Activated CD4-positive, alpha-beta T cell treated with anti-CD3 and anti-CD28 coated beads, Interleukin-10, Interleukin-2, amounts not matched to agents 100 ng/mL and 50 ng/mL, durations not matched to agents 16 hours and 8 hours (primary cell): ENCODE measurements at regions not wholly inside any gene's neighbourhood (a gene's known extent, or its start where the extent isn't known, plus 50 kb on each side); places are given as distances from the start of the nearest gene placed in this dataset.
A peak's percentile ranks its signal among the peaks of the same experiment; 100 is the strongest.

Experiments used
- DNase-seq: peaks from one replicate; pipeline ENCODE4 v3.0.0-alpha.2; 2020

GRCh38 chr11:128297805-128298204, 289.6 kb downstream of the ETS1 start:
- DNase-seq: no peak

DNA sequence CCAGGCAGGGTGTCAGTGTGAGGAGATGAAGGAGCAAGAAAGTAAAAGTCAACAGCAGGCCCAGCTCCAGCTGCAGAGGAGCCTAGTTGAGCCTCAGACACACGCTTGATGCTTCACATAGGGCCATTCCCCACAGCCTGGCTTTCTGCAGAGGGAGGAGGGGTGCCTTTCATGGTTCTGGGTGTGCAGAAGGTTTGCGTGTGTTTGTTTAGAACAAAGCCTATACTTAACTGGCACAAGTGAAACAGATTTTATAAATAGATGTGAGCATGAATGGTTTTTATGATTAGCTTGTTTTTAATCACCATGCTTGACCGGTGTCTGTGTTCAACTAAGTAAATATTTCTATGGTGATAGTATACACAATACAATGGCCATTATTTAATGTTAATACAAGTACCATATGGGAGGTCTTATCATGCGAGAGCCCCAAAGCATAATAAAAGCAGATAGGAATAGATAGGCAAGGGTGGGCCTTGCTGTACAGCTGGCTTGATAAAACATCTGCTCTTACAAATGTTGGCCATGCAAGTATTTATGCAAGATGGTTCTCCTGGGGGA, 290.2 kb downstream of the ETS1 start:
- DNase-seq: no peak

DNA sequence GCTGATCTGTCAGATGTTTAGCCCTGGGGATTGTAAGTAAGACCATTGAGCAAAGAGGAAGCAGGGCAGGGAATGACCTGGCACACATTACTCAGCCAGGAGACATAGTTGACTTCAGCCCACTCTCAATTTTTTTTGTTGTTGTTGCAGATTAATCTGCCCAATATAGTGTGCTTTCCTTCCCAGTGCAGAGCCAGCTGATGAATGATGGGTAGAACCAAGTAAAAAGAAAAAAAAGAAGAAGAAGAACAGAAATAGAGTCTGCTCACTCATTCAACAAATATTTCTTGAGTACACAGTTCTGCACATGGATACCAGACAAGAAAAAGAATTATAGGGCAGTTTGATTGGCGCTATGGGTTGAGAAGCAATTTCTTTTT, 292.7 kb downstream of the ETS1 start:
- no peak for DNase-seq

- DNase-seq: no peak
These were observed 293.2 kb downstream of the ETS1 start for GRCh38 chr11:128294001-128294670.

DNA sequence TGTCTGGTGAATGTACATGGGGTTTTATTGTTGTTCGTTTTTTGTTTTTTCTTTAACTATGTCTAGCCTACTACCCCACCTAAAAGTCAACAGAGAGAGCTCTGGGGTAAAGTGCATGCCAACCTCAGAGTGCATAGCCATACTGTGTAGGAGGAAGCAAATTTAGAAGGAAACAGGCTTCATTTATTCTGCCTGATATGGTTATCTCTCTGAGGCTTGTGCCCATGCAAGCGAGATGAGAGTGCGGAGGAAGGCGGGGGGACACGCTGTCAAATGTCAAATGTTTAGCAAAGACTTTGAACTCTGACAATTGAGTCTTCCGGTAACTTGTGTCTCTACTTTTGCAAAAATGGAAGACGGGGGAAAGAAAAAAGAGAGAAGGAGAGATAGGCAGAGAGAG, 295.5 kb downstream of the ETS1 start:
- peak; percentile 61 for DNase-seq

- peak; percentile 37 for DNase-seq
These were observed 296.4 kb downstream of the ETS1 start for GRCh38 chr11:128291007-128291406.

GRCh38 chr11:128290106-128290840, 297.1 kb downstream of the ETS1 start:
- DNase-seq: peak; percentile 94

- peak; percentile 97 for DNase-seq
These were observed 298.3 kb downstream of the ETS1 start for GRCh38 chr11:128289048-128289447.

DNA sequence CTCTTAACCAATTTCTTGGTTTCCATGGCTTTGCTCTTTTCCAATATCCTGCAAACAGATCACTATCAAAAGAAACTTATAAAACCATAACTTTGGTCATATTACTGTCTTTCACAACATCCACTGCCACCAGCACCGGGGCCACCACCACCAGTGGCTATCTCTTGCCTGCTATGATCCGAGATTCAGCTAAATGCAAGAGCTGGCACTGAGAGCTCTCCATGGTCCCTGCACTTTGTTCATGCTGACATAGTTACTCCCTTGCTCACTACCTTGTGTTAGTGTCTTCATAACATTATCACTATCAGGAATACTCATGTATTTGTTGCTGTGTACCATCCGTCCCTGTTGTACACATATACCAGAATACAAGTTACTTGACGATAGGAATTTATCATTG, 299.0 kb downstream of the ETS1 start:
- DNase-seq: no peak

DNA sequence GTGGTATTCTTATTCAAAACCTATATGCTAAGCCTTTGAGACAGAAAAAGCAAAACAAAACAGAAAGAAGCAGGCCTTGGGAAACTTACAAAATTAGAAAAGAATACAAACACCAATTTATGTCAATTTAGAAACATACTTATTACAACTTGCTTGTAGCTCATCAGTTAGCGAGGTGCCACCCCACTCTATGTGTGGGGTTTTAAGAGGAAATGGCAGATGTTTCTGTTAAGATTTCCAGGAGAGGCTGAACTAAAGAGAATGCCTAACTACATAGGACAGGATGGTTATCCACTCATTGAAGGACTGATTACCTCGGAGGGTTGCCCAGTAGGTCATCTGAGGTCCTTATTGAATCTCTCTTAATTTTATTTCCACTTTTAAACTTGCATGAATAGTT, 302.0 kb downstream of the ETS1 start:
- no peak for DNase-seq

GRCh38 chr11:128284634-128285033, 302.7 kb downstream of the ETS1 start:
- DNase-seq: no peak

GRCh38 chr11:128283451-128283850, 303.9 kb downstream of the ETS1 start:
- no peak for DNase-seq

DNA sequence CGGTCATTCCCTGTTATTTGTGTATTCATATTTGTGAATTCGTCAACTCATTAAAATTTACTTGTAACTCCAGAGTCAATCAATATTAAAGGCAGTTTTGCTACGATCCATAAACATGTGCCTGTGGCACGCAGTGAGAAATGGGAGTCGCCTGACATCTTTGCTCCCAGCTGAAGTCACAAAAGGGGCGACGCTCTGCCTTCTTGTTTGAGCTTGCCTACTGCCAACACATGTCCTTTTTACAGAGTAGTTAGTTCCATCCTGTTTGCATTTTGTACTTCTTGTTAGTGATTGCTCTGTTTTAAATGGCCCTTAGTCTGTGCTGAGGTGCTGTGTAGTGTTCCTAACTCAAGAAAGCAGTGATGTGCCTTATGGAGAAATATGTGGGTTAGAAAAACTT, 305.3 kb downstream of the ETS1 start:
- DNase-seq: no peak

DNA sequence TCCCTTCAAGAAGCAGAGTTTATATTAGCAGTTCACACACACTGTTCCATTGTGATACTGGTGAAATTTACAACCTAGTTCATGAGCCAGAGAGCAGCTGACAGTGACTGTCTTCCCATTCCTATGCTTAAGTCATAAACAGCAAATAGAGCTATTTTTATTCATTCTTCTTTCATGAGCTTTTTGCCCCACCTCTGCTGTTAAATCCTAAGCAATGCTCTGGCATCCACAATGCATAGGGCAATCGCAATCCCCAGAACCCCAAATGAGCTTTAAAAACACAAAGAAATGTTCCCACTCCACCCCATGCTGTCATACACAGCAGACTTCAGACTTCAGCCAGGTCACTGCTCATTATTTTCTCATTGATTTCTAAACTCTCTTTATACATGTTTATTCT, 307.5 kb downstream of the ETS1 start:
- no peak for DNase-seq

DNA sequence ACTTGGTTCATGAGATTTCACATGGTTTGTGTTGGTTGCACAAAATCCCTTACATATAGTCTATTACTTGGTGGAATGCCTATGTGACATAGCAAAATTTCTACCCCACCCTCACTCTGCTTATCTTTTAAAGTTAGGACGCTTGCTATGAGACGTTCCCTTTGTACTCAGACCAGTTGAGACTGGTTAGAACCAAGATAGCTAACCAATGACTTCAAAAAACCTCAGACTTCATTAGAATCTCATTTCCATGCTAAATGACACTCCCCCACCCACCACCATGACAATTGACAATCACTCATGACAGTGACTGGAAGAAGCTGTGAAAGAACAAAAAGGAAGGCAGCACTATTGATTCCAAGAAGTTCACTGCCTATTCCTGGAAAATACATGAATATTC, 313.6 kb downstream of the ETS1 start:
- DNase-seq: no peak

GRCh38 chr11:128271401-128271800, 316.0 kb downstream of the ETS1 start:
- no peak for DNase-seq

GRCh38 chr11:128269466-128269865, 317.9 kb downstream of the ETS1 start:
- DNase-seq: no peak

DNA sequence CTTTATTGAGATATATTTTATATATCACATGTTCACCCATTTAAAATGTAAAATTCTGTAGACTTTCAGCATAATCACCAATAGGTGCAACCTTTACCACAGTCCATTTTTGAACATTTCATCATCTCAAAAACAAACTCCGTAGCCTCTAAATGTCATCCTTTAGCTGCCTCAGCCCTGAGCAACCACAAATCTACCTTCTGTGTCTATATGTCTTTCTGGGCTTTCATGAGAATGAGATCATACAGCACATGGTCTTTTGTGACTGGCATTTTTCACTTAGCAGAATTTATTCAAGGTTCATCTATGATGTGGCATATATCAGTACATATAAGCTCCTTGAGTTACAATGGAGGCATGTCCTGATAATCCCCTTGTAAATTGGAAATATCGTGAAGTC, 320.5 kb downstream of the ETS1 start:
- DNase-seq: no peak

GRCh38 chr11:128262463-128263345, 324.7 kb downstream of the ETS1 start:
- DNase-seq: no peak

- DNase-seq: no peak
These were observed 326.3 kb downstream of the ETS1 start for GRCh38 chr11:128261011-128261421.

- no peak for DNase-seq
These were observed 327.0 kb downstream of the ETS1 start for GRCh38 chr11:128260398-128260797.

DNA sequence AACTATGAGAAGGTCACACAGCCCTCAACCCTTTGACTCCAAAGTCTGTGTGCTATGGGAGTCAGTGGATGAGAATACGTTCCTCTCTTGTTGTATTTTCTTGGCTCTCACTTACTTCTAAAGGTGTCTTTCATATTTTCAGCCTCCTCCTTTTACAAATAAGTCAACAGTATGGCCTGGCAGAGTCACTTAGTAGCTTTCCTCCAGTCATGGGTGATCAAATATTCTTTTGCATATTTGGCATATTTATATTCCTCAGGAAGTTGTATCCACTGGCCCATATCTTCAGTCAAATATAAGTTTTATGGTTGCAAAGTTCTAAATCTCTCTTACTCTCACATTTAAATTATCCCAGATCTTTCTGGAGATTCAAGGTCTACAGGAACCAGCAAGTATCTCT, 327.5 kb downstream of the ETS1 start:
- no peak for DNase-seq

DNA sequence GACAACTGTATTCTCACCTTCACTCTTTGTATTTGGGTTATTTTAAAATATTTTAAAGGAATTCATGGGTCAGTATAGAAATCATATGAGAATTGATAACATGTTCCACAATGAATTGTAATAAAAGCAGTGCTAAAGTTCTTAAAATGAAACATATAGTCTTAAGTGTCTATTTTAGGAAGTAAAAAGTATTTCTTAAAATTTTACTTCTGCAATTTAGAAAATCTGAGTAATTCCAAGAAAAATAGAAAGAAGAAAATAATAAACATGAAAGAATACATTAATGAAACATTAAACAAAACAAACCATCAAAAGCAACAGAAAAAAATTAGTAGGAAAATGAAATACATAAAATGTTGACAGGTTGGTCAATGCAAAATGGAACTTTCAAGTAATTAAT, 332.4 kb downstream of the ETS1 start:
- no peak for DNase-seq
